GM21619 (cell line): ENCODE measurements at regions not wholly inside any gene's neighbourhood (a gene's known extent, or its start where the extent isn't known, plus 50 kb on each side); places are given as distances from the start of the nearest gene placed in this dataset.
"Not testable (repeated sequence)": the region's sequence is repeated elsewhere in the genome, so short reads cannot be mapped to it uniquely, and the experiment has no call there.

ENCODE experiments used
- ATAC-seq: cut with Tn5 transposase; IDR thresholded peaks from one replicate; pipeline ENCODE4 v1.9.1; 2021; ENCODE audit not compliant: unreplicated experiment

- ATAC-seq: no peak
Observed at GRCh38 chr13:99677116-99677951, 176.1 kb downstream of the TM9SF2 start.

- ATAC-seq: no peak
Observed at GRCh38 chr13:99671746-99672145, 170.5 kb downstream of the TM9SF2 start.

GRCh38 chr13:99669096-99669495, 167.8 kb downstream of the TM9SF2 start:
- ATAC-seq: not testable (repeated sequence)

GRCh38 chr13:99666146-99666805, 165.0 kb downstream of the TM9SF2 start:
- ATAC-seq: no peak

- ATAC-seq: no peak
Observed at GRCh38 chr13:99665711-99666110, 164.4 kb downstream of the TM9SF2 start.

GRCh38 chr13:99663908-99664307, 162.6 kb downstream of the TM9SF2 start:
- no peak for ATAC-seq

- ATAC-seq: no peak
Observed at GRCh38 chr13:99663185-99663825, 162.0 kb downstream of the TM9SF2 start.

- no peak for ATAC-seq
Observed at GRCh38 chr13:99662678-99663077, 161.4 kb downstream of the TM9SF2 start.

- no peak for ATAC-seq
Observed at GRCh38 chr13:99661791-99662190, 160.5 kb downstream of the TM9SF2 start.

GRCh38 chr13:99659866-99660554, 158.7 kb downstream of the TM9SF2 start:
- ATAC-seq: no peak

- no peak for ATAC-seq
Observed at GRCh38 chr13:99659226-99659625, 158.0 kb downstream of the TM9SF2 start.

GRCh38 chr13:99658261-99658991, 157.2 kb downstream of the TM9SF2 start:
- peak; percentile 41 for ATAC-seq

- ATAC-seq: peak; percentile 19
Observed at GRCh38 chr13:99657848-99658260, 156.6 kb downstream of the TM9SF2 start.

GRCh38 chr13:99656844-99657381, 155.6 kb downstream of the TM9SF2 start:
- ATAC-seq: no peak

GRCh38 chr13:99656092-99656745, 154.9 kb downstream of the TM9SF2 start:
- ATAC-seq: peak; percentile 42

- no peak for ATAC-seq
Observed at GRCh38 chr13:99655351-99656091, 154.2 kb downstream of the TM9SF2 start.

- no peak for ATAC-seq
Observed at GRCh38 chr13:99654076-99654475, 152.8 kb downstream of the TM9SF2 start.

- no peak for ATAC-seq
Observed at GRCh38 chr13:99653526-99653925, 152.3 kb downstream of the TM9SF2 start.

- no peak for ATAC-seq
Observed at GRCh38 chr13:99652901-99653300, 151.6 kb downstream of the TM9SF2 start.
